Naive thymus-derived CD8-positive, alpha-beta T cell (primary cell): ENCODE measurements at regions not wholly inside any gene's neighbourhood (a gene's known extent, or its start where the extent isn't known, plus 50 kb on each side); places are given as distances from the start of the nearest gene placed in this dataset.
"Not testable (repeated sequence)": the region's sequence is repeated elsewhere in the genome, so short reads cannot be mapped to it uniquely, and the experiment has no call there.

Experiments used
- ATAC-seq, 2 donors: fragments of 150-1000 bp; cut with Tn5 transposase in 1 of 2; sonication (Bioruptor Pico), chemical (Tn5 transposase) in 1 of 2; 1 replicate in 1 of 2; 2 replicates in 1 of 2; pipeline ENCODE4 v1.10.0; 2021; ENCODE audit warnings: mild to moderate bottlenecking in 2 of 2, moderate library complexity in 2 of 2
- POLR2A ChIA-PET: fragments of 350-600 bp; sonication (Branson Sonifier 250); formaldehyde crosslinking; loops from one replicate; lab custom pipeline; 2021; ENCODE audit warnings: antibody characterized with exemption; lab: Charles Lee
- DNase-seq, 10 donors: peaks; one replicate each; pipeline versions ENCODE4 v3.0.0 to v3.0.0-alpha.2; 2020 to 2022
- H3K27ac Mint-ChIP-seq, 10 donors: one replicate each; pipeline ENCODE4 v1.8.0; 2020 to 2022; ENCODE audit warnings: mild to moderate bottlenecking in 10 of 10, mixed read lengths in 10 of 10, moderate library complexity in 4 of 10, inconsistent platforms in 1 of 10
- H3K27me3 Mint-ChIP-seq, 5 donors: one replicate each; pipeline ENCODE4 v1.8.0; 2021 to 2022; ENCODE audit warnings: mixed read lengths in 5 of 5
- H3K36me3 Mint-ChIP-seq, 3 donors: one replicate each; pipeline ENCODE4 v1.8.0; 2020 to 2022; ENCODE audit warnings: mixed read lengths in 3 of 3, mild to moderate bottlenecking in 2 of 3, inconsistent platforms in 1 of 3
- H3K4me1 Mint-ChIP-seq, 4 donors: one replicate each; pipeline ENCODE4 v1.8.0; 2021 to 2022; ENCODE audit warnings: mixed read lengths in 4 of 4
- H3K4me3 Mint-ChIP-seq, 10 donors: one replicate each; pipeline ENCODE4 v1.8.0; 2020 to 2022; ENCODE audit warnings: mild to moderate bottlenecking in 10 of 10, mixed read lengths in 10 of 10, moderate library complexity in 6 of 10, inconsistent platforms in 1 of 10
- H3K9me3 Mint-ChIP-seq, 9 donors: one replicate each; pipeline ENCODE4 v1.8.0; 2020 to 2022; ENCODE audit warnings: mixed read lengths in 9 of 9, mild to moderate bottlenecking in 3 of 9, inconsistent platforms in 1 of 9, moderate library complexity in 1 of 9

- H3K4me1 Mint-ChIP-seq = no peaks in the 10 kb centered on the region
- no peak overlapping the region for H3K4me3 Mint-ChIP-seq
- H3K9me3 Mint-ChIP-seq = peaks cover 0 to 5% (median 0%) of the 10 kb centered on the region in 9 donors
- no peak overlapping the region for H3K27ac Mint-ChIP-seq
- H3K36me3 Mint-ChIP-seq = peaks cover 0 to 6% (median 0%) of the 10 kb centered on the region in 3 donors
- ATAC-seq (no peak), DNase-seq (no peak)
- H3K27me3 Mint-ChIP-seq = peaks cover 7 to 22% (median 9%) of the 10 kb centered on the region in 5 donors
- POLR2A ChIA-PET = no interaction called here
Observed at GRCh38 chr6:134764741-134765140, 185.2 kb downstream of the ALDH8A1 start.

- H3K4me3 Mint-ChIP-seq, H3K36me3 Mint-ChIP-seq, POLR2A ChIA-PET, H3K9me3 Mint-ChIP-seq, H3K27ac Mint-ChIP-seq, DNase-seq, ATAC-seq, H3K4me1 Mint-ChIP-seq: not testable (repeated sequence)
- H3K27me3 Mint-ChIP-seq = peaks cover under 1 to 11% (median 4%) of the 10 kb centered on the region in 5 donors
Observed at GRCh38 chr6:134763575-134763974, 186.3 kb downstream of the ALDH8A1 start.

GRCh38 chr6:134758621-134759020 lies 191.3 kb downstream of the ALDH8A1 start:
- Mint-ChIP-seq H3K27me3 (peaks cover 0 to 28% (median 3%) of the 10 kb centered on the region in 5 donors), H3K27ac (no peak overlapping the region), H3K4me1 (no peaks in the 10 kb centered on the region), H3K4me3 (no peak overlapping the region), H3K36me3 (peaks cover 0 to 5% (median 0%) of the 10 kb centered on the region in 3 donors), H3K9me3 (no peaks in the 10 kb centered on the region)
- ATAC-seq (no peak), DNase-seq (no peak)
- POLR2A ChIA-PET = no interaction called here

- POLR2A ChIA-PET = no interaction called here
- DNase-seq = no peak
- H3K27me3 Mint-ChIP-seq = peaks cover 0 to 28% (median 3%) of the 10 kb centered on the region in 5 donors
- H3K4me3 Mint-ChIP-seq = no peak overlapping the region
- H3K4me1 Mint-ChIP-seq = peaks cover 0 to 6% (median 2%) of the 10 kb centered on the region in 4 donors
- peaks cover 0 to 5% (median 0%) of the 10 kb centered on the region in 3 donors for H3K36me3 Mint-ChIP-seq
- ATAC-seq = no peak
- no peaks in the 10 kb centered on the region for H3K9me3 Mint-ChIP-seq
- no peak overlapping the region for H3K27ac Mint-ChIP-seq
Observed at GRCh38 chr6:134757911-134758361, 192.0 kb downstream of the ALDH8A1 start.

- peaks cover 0 to 11% (median 4%) of the 10 kb centered on the region in 4 donors for H3K4me1 Mint-ChIP-seq
- peaks cover 0 to 5% (median 0%) of the 10 kb centered on the region in 3 donors for H3K36me3 Mint-ChIP-seq
- H3K4me3 Mint-ChIP-seq = no peak overlapping the region
- peaks cover 0 to 28% (median 8%) of the 10 kb centered on the region in 5 donors for H3K27me3 Mint-ChIP-seq
- H3K27ac Mint-ChIP-seq = no peak overlapping the region
- no peak for ATAC-seq
- DNase-seq = no peak
- no peaks in the 10 kb centered on the region for H3K9me3 Mint-ChIP-seq
- POLR2A ChIA-PET = no interaction called here
Observed at GRCh38 chr6:134756374-134757025, 193.4 kb downstream of the ALDH8A1 start.

- peaks cover 0 to 5% (median 0%) of the 10 kb centered on the region in 3 donors for H3K36me3 Mint-ChIP-seq
- no peak for ATAC-seq
- DNase-seq = no peak
- H3K9me3 Mint-ChIP-seq = no peaks in the 10 kb centered on the region
- H3K27me3 Mint-ChIP-seq = peaks cover 0 to 28% (median 8%) of the 10 kb centered on the region in 5 donors
- H3K27ac Mint-ChIP-seq = no peak overlapping the region
- POLR2A ChIA-PET = no interaction called here
- H3K4me3 Mint-ChIP-seq = no peak overlapping the region
- H3K4me1 Mint-ChIP-seq = peaks cover 0 to 11% (median 4%) of the 10 kb centered on the region in 4 donors
Observed at GRCh38 chr6:134754013-134754690, 195.7 kb downstream of the ALDH8A1 start.

GRCh38 chr6:134753001-134753400 lies 196.9 kb downstream of the ALDH8A1 start:
- Mint-ChIP-seq H3K36me3 (peaks cover 0 to 5% (median 0%) of the 10 kb centered on the region in 3 donors), H3K9me3 (no peaks in the 10 kb centered on the region), H3K4me1 (peaks cover 0 to 11% (median 4%) of the 10 kb centered on the region in 4 donors), H3K4me3 (no peak overlapping the region), H3K27ac (no peak overlapping the region), H3K27me3 (peaks cover 0 to 28% (median 8%) of the 10 kb centered on the region in 5 donors)
- POLR2A ChIA-PET = no interaction called here
- DNase-seq = no peak
- no peak for ATAC-seq

- peaks cover 0 to 5% (median 0%) of the 10 kb centered on the region in 3 donors for H3K36me3 Mint-ChIP-seq
- no peak for ATAC-seq
- POLR2A ChIA-PET = no interaction called here
Observed at GRCh38 chr6:134752445-134752844, 197.5 kb downstream of the ALDH8A1 start.

GRCh38 chr6:134750669-134751068 lies 199.2 kb downstream of the ALDH8A1 start:
- ATAC-seq = no peak
- no peak for DNase-seq
- Mint-ChIP-seq H3K4me1 (peaks cover 0 to 11% (median 4%) of the 10 kb centered on the region in 4 donors), H3K36me3 (peaks cover 0 to 5% (median 0%) of the 10 kb centered on the region in 3 donors), H3K27me3 (peaks cover 4 to 28% (median 21%) of the 10 kb centered on the region in 5 donors), H3K27ac (no peak overlapping the region), H3K4me3 (no peak overlapping the region), H3K9me3 (peaks cover 0 to 3% (median 0%) of the 10 kb centered on the region in 9 donors)
- POLR2A ChIA-PET = no interaction called here

More at GRCh38 chr6:134752445-134752844, 197.5 kb downstream of the ALDH8A1 start:
- no peak for DNase-seq
- Mint-ChIP-seq H3K27ac (no peak overlapping the region), H3K4me1 (peaks cover 0 to 11% (median 4%) of the 10 kb centered on the region in 4 donors), H3K9me3 (no peaks in the 10 kb centered on the region), H3K27me3 (peaks cover 0 to 29% (median 9%) of the 10 kb centered on the region in 5 donors), H3K4me3 (no peak overlapping the region)

- ATAC-seq = no peak
- H3K27me3 Mint-ChIP-seq = peaks cover 7 to 31% (median 19%) of the 10 kb centered on the region in 5 donors
- H3K36me3 Mint-ChIP-seq = no peaks in the 10 kb centered on the region
- POLR2A ChIA-PET = no interaction called here
- peaks cover 0 to 10% (median 4%) of the 10 kb centered on the region in 4 donors for H3K4me1 Mint-ChIP-seq
- peaks cover 0 to 3% (median 0%) of the 10 kb centered on the region in 9 donors for H3K9me3 Mint-ChIP-seq
- H3K4me3 Mint-ChIP-seq = no peak overlapping the region
- no peak for DNase-seq
- H3K27ac Mint-ChIP-seq = no peak overlapping the region
Observed at GRCh38 chr6:134748484-134748883, 201.4 kb downstream of the ALDH8A1 start.

GRCh38 chr6:134747197-134747596 lies 202.7 kb downstream of the ALDH8A1 start:
- H3K36me3 Mint-ChIP-seq, H3K4me3 Mint-ChIP-seq, DNase-seq, H3K27ac Mint-ChIP-seq, POLR2A ChIA-PET, H3K9me3 Mint-ChIP-seq, ATAC-seq, H3K4me1 Mint-ChIP-seq: not testable (repeated sequence)
- peaks cover 7 to 32% (median 19%) of the 10 kb centered on the region in 5 donors for H3K27me3 Mint-ChIP-seq

- Mint-ChIP-seq H3K27ac (no peak overlapping the region), H3K9me3 (peaks cover 0 to 3% (median 0%) of the 10 kb centered on the region in 9 donors), H3K27me3 (peaks cover 9 to 32% (median 14%) of the 10 kb centered on the region in 5 donors), H3K4me1 (no peaks in the 10 kb centered on the region), H3K36me3 (no peaks in the 10 kb centered on the region), H3K4me3 (no peak overlapping the region)
- no peak for DNase-seq
- POLR2A ChIA-PET = no interaction called here
- ATAC-seq = no peak
Observed at GRCh38 chr6:134746140-134746539, 203.8 kb downstream of the ALDH8A1 start.

GRCh38 chr6:134745192-134745591 lies 204.7 kb downstream of the ALDH8A1 start:
- H3K27ac Mint-ChIP-seq, ATAC-seq, DNase-seq, POLR2A ChIA-PET, H3K36me3 Mint-ChIP-seq, H3K4me3 Mint-ChIP-seq, H3K4me1 Mint-ChIP-seq, H3K9me3 Mint-ChIP-seq: not testable (repeated sequence)
- H3K27me3 Mint-ChIP-seq = peaks cover 9 to 32% (median 14%) of the 10 kb centered on the region in 5 donors
